Fibroblast of mammary gland (primary cell): ENCODE measurements at regions not wholly inside any gene's neighbourhood (a gene's known extent, or its start where the extent isn't known, plus 50 kb on each side); places are given as distances from the start of the nearest gene placed in this dataset.

Experiments
- DNase-seq: peaks from one replicate; pipeline ENCODE4 v3.0.0-alpha.2; 2010; ENCODE audit warnings: low read depth
- H3K4me3 ChIP-seq: 2 replicates; pipeline ENCODE4 v1.5.1; 2011; ENCODE audit warnings: low read depth, mild to moderate bottlenecking, low read length, moderate library complexity; ENCODE audit not compliant: control insufficient read depth
- TF ChIP-seq, protein P1 (sequence below): conservative IDR thresholded peaks from 2 replicates; pipeline ENCODE4 v1.5.1; 2011; ENCODE audit warnings: low read depth, low read length, inconsistent platforms; ENCODE audit not compliant: control insufficient read depth, insufficient read depth

DNA sequence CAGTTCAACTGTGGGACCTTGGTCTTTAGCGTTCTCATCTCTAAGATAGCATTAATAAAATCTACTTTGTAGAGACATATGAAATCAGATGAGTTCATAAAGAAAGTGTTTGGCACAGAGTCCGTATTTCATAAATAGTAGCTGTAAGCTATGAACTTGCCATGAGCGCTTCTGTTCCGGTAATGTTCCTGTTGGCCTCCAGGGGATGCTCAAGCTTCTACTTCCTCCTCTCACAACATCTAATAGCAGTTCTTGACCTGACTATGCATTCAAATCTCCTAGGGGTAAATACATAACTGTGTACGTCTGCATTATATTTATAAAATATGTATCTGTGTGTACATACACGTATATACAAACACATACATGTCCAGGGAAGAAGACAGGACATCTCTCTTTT lies 288.2 kb upstream of the TMPO start:
- H3K4me3 ChIP-seq: no peak overlapping the region
- peak; percentile 36 for DNase-seq
- TF ChIP-seq, protein P1, sequence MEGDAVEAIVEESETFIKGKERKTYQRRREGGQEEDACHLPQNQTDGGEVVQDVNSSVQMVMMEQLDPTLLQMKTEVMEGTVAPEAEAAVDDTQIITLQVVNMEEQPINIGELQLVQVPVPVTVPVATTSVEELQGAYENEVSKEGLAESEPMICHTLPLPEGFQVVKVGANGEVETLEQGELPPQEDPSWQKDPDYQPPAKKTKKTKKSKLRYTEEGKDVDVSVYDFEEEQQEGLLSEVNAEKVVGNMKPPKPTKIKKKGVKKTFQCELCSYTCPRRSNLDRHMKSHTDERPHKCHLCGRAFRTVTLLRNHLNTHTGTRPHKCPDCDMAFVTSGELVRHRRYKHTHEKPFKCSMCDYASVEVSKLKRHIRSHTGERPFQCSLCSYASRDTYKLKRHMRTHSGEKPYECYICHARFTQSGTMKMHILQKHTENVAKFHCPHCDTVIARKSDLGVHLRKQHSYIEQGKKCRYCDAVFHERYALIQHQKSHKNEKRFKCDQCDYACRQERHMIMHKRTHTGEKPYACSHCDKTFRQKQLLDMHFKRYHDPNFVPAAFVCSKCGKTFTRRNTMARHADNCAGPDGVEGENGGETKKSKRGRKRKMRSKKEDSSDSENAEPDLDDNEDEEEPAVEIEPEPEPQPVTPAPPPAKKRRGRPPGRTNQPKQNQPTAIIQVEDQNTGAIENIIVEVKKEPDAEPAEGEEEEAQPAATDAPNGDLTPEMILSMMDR: peak; percentile 55

DNA sequence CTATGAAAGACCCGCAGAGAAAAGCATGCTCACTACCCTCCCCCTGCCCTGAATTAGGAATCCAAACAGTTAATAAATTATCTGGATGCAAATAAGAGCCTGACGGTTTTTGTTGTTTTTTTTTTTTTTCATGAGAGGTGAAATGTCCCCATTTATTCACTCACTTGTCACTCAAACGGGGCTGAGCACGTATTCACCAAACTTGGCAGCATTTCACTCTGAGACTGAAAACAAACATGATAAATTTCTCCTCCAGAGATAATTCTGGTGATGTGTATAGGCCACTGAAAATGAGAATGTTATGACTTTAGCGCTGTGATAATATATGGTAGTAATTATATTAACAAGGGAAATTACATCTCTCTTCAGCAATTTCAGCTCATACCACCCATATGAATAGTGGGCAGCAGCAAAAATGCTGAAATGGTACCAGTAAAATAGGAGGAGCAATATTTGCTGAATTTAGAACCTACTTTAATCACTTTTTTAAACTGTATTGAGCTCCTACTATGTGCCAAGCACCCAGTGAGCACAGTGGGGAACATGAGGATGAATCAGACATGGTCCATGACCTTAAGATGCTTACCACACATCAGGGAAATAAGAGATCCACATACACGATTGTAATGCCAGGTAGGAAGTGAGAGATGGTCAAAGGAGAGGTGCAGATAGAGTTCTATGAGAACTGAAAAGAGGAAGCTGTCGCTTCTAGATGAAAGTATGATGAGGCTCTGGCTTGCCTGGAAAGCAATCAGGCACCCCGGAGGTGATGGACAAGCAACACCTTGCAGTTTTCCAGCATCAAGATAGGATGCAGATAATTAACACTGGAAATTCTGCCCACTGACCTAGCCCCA lies 286.5 kb upstream of the TMPO start:
- no peak overlapping the region for H3K4me3 ChIP-seq
- TF ChIP-seq, protein P1: no peak
- no peak for DNase-seq

DNA sequence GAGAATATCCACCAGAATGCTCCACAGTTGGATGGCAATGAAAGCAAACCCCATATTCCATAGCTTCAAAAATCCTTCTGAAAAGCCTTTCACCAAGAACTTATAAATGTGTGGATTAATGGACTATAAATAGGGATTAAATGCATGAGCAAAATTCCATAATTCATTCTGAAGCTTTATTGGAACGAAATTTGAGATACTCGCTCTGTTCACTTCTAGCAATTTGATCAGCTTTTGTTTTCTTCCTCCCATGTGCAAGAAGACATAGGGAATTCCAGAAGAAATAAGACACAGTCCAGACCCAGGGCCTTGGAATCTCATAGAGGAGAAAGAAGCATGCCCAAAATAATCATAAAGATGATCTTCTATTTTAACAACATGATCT lies 285.9 kb upstream of the TMPO start:
- TF ChIP-seq, protein P1: no peak
- no peak for DNase-seq

DNA sequence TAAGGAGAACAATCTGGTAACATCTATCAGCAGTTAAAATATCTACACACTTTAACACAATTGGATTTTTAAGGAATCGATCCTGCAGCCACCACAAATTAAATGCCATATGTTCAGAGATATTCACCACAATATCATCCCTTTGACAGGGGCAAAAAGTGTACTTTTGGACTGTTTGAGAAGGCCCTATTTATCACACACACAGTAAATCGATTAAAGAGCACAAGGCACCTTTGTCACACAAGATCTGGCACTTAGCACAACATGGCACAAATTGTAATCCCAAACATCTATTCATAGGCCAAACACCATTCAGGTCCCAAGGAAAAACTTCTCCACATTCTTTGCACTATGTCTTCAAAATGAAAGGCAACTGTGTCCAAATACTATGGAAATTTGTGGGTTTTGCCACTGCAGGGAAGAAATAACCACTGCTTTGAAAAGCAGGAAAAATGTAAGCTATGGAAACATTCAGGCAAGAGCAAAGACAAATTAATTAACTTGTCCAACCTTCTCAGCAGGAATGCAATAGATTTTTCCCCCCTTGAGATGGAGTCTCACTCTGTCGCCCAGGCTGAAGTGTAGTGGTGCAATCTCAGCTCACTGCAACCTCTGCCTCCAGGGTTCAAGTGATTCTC lies 282.5 kb upstream of the TMPO start:
- no peak overlapping the region for H3K4me3 ChIP-seq
- no peak for DNase-seq
- TF ChIP-seq, protein P1: no peak

More for the DNA sequence above, 285.9 kb upstream of the TMPO start:
- H3K4me3 ChIP-seq: no peak overlapping the region

DNA sequence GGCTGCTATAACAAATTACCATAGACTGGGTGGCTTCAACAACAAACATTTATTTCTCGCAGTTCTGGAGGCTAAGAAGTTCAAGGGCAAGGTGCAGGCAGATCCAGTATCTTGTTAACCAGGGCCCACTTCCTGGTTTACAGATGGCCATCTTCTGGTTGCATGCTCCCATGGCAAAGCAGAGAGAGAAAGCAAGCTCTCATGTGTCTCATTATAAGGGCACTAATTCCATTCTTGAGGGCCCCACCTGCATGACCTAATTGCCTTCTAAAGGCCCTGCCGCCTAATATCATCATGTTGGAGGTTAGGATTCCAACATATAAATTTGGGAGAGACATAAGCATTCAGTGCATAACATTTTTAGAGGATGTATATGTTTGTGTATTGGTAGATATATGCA lies 280.1 kb upstream of the TMPO start:
- no peak for DNase-seq
- TF ChIP-seq, protein P1: no peak
- no peak overlapping the region for H3K4me3 ChIP-seq

DNA sequence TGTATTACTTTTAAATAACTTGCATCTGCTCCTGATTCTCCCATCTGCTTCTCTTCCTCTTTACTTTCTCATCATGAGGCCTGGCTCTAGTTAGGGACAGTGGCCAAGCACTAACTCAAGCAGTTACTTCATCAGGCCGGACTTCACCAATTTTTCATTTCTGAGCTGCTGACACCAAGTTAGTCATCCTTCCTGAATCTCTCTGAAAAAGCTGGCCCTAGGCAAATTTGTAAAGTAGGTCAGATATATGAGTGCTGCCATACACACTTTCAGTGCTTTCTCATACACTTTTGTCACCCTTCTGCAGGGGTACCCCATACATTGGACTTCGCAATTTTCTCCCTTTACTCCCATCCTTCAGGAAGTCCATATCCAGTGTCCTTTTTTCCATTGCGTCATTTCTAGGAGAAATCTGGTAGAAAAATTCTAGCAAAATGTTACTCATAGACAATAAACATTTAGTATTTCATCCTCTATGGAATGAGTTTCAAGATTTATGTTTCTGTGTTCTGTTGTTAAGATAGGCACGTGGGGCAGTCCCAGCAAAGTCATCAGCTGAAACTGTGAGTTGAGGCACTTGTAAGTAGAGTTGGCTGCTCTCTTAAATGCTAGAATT lies 276.8 kb upstream of the TMPO start:
- DNase-seq: peak; percentile 90
- H3K4me3 ChIP-seq: no peak overlapping the region
- TF ChIP-seq, protein P1: no peak
